Parathyroid adenoma (tissue), 2 donors: ENCODE measurements at regions not wholly inside any gene's neighbourhood (a gene's known extent, or its start where the extent isn't known, plus 50 kb on each side); places are given as distances from the start of the nearest gene placed in this dataset.
"Not testable (repeated sequence)": the region's sequence is repeated elsewhere in the genome, so short reads cannot be mapped to it uniquely, and the experiment has no call there.

Experiments used
- H2AFZ ChIP-seq: fragments of 300-600 bp; sonication (generic); one replicate; pipeline ENCODE4 v1.7.0; 2017; ENCODE audit warnings: antibody characterized with exemption, mild to moderate bottlenecking
- H3K27ac ChIP-seq: fragments of 300-600 bp; sonication (generic); one replicate; pipeline ENCODE4 v1.7.0; 2017
- H3K27me3 ChIP-seq: fragments of 300-600 bp; sonication (generic); one replicate; pipeline ENCODE4 v1.7.0; 2017; ENCODE audit warnings: low read length; ENCODE audit not compliant: control insufficient read depth, insufficient read depth
- H3K36me3 ChIP-seq: fragments of 300-600 bp; sonication (generic); one replicate; pipeline ENCODE4 v1.7.0; 2017; ENCODE audit warnings: low read length; ENCODE audit not compliant: control insufficient read depth, insufficient read depth
- H3K4me1 ChIP-seq: fragments of 300-600 bp; sonication (generic); one replicate; pipeline ENCODE4 v1.7.0; 2017; ENCODE audit warnings: control low read depth
- H3K4me2 ChIP-seq: fragments of 300-600 bp; sonication (generic); one replicate; pipeline ENCODE4 v1.7.0; 2017; ENCODE audit warnings: low read length
- H3K4me3 ChIP-seq: fragments of 300-600 bp; sonication (generic); one replicate; pipeline ENCODE4 v1.7.0; 2017; ENCODE audit warnings: low read depth, low read length
- H3K79me2 ChIP-seq: fragments of 300-600 bp; sonication (generic); one replicate; pipeline ENCODE4 v1.7.0; 2017; ENCODE audit warnings: control low read depth
- H3K9ac ChIP-seq: fragments of 300-600 bp; sonication (generic); one replicate; pipeline ENCODE4 v1.7.0; 2017; ENCODE audit warnings: mild to moderate bottlenecking
- H3K9me3 ChIP-seq: fragments of 300-600 bp; sonication (generic); one replicate; pipeline ENCODE4 v1.7.0; 2017; ENCODE audit warnings: low read length; ENCODE audit not compliant: control insufficient read depth
- TF ChIP-seq, protein P1 (sequence below): fragments of 300-600 bp; sonication (generic); IDR thresholded peaks from one replicate; pipeline ENCODE4 v1.7.0; 2017; ENCODE audit warnings: antibody characterized with exemption, mild to moderate bottlenecking
- donor health status: primary hyperparathyroidism.

DNA sequence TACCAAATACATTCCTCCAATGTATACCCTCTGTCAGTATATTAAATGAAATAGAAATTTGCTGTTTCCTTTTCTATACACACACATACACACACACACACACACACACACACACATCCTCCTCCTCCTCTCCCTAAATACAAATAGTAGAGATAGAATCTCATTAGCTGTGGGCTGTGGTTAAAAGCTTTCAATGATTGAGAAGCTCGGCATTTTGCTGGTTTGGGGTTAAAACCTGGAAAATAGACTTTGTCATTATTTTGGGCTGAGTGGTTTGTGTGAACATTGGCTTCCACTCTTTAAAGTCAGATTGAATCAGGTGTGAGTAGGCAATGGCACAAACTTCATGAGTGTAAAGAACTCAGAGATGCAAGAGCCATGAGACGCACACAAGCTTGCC, 596.0 kb downstream of the XPNPEP1 start:
- Histone ChIP-seq H3K4me3 (no peak overlapping the region), H3K9me3 (no peaks in the 10 kb centered on the region), H3K4me2 (no peak overlapping the region), H3K79me2 (no peaks in the 10 kb centered on the region), H3K36me3 (no peaks in the 10 kb centered on the region), H2AFZ (no peak overlapping the region), H3K9ac (no peak overlapping the region), H3K27me3 (no peaks in the 10 kb centered on the region), H3K4me1 (no peaks in the 10 kb centered on the region), H3K27ac (no peak overlapping the region)
- TF ChIP-seq, protein P1, sequence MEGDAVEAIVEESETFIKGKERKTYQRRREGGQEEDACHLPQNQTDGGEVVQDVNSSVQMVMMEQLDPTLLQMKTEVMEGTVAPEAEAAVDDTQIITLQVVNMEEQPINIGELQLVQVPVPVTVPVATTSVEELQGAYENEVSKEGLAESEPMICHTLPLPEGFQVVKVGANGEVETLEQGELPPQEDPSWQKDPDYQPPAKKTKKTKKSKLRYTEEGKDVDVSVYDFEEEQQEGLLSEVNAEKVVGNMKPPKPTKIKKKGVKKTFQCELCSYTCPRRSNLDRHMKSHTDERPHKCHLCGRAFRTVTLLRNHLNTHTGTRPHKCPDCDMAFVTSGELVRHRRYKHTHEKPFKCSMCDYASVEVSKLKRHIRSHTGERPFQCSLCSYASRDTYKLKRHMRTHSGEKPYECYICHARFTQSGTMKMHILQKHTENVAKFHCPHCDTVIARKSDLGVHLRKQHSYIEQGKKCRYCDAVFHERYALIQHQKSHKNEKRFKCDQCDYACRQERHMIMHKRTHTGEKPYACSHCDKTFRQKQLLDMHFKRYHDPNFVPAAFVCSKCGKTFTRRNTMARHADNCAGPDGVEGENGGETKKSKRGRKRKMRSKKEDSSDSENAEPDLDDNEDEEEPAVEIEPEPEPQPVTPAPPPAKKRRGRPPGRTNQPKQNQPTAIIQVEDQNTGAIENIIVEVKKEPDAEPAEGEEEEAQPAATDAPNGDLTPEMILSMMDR: no peak

DNA sequence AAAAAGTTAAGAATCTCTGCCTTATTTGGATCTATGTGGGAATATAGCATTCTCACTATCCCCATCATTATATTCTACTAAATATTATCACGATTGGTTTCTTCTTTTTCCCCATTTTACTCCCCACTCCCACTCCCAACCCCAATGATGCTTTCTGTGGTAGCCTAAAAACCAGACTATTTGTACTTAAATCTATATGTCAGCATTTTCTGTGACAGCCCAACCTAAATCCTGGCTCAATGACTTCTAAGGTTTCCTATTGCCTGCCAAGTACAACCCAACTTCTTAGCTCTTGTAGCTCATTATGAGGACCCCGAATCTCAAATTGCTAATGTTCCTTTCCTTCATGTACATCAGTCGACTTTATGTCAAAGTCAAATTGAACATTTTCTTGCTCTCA, 598.6 kb downstream of the XPNPEP1 start:
- no peak overlapping the region for H3K9ac ChIP-seq
- no peaks in the 10 kb centered on the region for H3K27me3 ChIP-seq
- no peak overlapping the region for H3K4me2 ChIP-seq
- no peak overlapping the region for H2AFZ ChIP-seq
- no peak overlapping the region for H3K27ac ChIP-seq
- TF ChIP-seq, protein P1: no peak
- no peaks in the 10 kb centered on the region for H3K9me3 ChIP-seq
- H3K4me1 ChIP-seq: no peaks in the 10 kb centered on the region
- H3K4me3 ChIP-seq: no peak overlapping the region
- H3K36me3 ChIP-seq: no peaks in the 10 kb centered on the region
- no peaks in the 10 kb centered on the region for H3K79me2 ChIP-seq

DNA sequence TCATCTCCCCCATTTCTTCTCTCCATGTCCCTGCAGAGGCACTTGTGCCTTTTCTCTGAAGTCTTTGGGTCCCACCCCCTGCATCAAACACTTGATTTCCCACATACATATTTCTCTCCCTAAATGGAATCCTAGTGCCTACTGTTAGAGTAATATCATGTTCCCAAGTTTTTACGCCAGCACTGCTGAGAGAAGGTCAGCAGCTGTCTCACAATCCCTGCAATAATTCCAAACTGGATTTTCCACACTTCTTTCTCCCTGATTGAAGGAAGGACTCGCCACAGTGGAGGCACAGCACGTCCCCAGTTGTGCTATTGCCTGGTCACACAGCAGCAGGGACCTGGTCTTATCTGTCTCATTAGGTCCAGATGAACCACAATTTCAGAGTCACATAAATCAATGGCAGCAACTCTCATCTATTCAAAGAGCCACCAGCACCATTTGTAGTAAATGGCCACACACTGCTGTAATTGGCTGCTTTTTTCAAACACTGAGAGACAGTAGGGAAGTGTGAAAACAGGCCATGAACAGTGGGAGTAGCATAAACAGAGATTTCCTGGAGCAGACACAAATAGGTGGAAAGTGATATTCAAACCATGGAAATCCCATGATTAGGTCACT, 605.5 kb downstream of the XPNPEP1 start:
- no peak overlapping the region for H3K4me3 ChIP-seq
- H3K27me3 ChIP-seq: no peaks in the 10 kb centered on the region
- no peak overlapping the region for H3K27ac ChIP-seq
- TF ChIP-seq, protein P1: no peak
- no peaks in the 10 kb centered on the region for H3K9me3 ChIP-seq
- no peaks in the 10 kb centered on the region for H3K79me2 ChIP-seq
- H3K4me1 ChIP-seq: no peaks in the 10 kb centered on the region
- no peaks in the 10 kb centered on the region for H3K36me3 ChIP-seq
- H2AFZ ChIP-seq: no peak overlapping the region
- H3K9ac ChIP-seq: no peak overlapping the region
- H3K4me2 ChIP-seq: no peak overlapping the region

DNA sequence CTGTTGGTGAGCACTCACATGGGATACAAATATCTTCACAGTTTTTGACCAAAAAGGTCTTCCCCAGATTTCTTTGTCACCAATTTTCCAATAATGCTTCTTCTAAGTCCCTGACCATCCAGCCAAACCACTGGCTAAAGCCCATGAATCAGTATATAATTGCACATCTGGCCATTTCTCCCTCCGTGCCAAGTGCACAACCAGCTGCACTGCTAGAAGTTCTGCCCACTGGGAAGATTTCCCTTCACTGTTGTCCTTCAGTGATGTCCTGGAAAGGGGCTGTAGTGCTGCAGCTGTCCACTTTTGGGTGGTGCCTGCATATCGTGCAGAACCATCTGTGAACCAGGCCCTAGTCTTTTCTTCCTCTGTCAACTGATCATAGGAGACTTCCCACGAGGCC, 609.3 kb downstream of the XPNPEP1 start:
- not testable (repeated sequence) for H3K27ac ChIP-seq, H3K4me3 ChIP-seq, H3K4me2 ChIP-seq, H3K79me2 ChIP-seq, H3K9ac ChIP-seq, H3K36me3 ChIP-seq, H3K9me3 ChIP-seq, H3K4me1 ChIP-seq, H2AFZ ChIP-seq, H3K27me3 ChIP-seq

DNA sequence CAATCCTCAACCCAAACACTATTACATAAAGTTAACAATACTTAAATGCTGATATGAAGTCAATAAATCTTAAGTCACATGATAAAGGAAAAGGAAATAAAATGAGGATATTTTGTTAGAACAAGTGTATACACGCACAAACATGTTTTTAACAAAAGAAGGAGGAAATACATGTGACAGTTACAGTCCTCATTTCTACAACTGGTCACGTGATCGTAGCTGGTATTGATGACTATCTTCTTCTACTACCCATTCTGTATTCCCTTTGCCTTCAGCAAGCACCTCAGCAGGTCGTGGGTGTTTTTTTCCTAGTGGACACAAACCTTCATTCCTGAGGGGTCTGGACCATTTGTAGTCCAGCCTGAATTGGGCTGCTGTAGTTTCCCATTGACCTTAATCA, 610.8 kb downstream of the XPNPEP1 start:
- not testable (repeated sequence) for H3K4me3 ChIP-seq, H3K9ac ChIP-seq, H3K9me3 ChIP-seq, H3K79me2 ChIP-seq, H3K36me3 ChIP-seq, H3K27me3 ChIP-seq, H3K4me1 ChIP-seq, H3K27ac ChIP-seq, H2AFZ ChIP-seq, H3K4me2 ChIP-seq

DNA sequence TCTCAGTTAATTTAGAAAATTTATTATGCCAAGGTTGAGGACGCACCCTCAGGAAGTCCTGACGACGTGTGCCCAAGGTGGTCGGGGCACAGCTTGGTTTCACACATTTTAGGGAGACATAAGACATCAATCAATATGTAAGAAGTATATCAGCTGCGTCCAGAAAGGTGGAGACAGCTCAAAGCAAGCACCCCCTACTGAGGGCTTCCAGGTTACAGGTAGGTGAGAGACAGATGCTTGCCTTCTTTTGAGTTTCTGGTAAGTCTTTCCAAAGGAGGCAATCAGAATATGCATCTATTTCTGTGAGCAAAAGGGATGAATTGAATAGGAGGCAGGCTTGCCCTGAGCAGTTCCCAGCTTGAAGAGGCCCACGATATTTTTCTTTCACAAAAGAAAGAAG, 614.3 kb downstream of the XPNPEP1 start:
- Histone ChIP-seq H3K4me2 (no peak overlapping the region), H3K9me3 (no peaks in the 10 kb centered on the region)

DNA sequence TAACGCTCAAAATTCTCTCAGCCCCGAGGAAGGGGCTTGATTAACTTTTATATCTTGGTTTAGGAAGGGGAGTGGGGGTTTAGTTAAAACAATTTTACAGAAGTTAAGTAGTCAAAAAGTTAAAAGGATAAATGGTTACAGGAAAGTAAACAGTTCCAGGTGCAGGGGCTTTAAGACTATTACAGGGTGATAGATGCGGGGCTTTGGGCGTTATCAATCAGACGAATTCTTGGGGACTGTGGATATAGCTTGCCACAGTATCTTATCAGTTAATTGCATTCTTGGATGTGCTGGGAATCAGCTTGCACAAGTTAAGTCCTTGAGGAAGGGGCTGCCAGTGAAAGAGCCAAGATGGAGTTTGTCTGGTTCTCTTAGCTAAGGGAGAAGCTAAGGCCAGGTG, 616.2 kb downstream of the XPNPEP1 start:
- H3K27me3 ChIP-seq, H2AFZ ChIP-seq, H3K4me1 ChIP-seq, H3K79me2 ChIP-seq, H3K4me2 ChIP-seq, H3K9me3 ChIP-seq, H3K27ac ChIP-seq, H3K36me3 ChIP-seq, H3K9ac ChIP-seq, H3K4me3 ChIP-seq: not testable (repeated sequence)

More for the DNA sequence above, 614.3 kb downstream of the XPNPEP1 start:
- H3K27me3 ChIP-seq: no peaks in the 10 kb centered on the region
- no peaks in the 10 kb centered on the region for H3K4me1 ChIP-seq
- no peak overlapping the region for H2AFZ ChIP-seq
- H3K27ac ChIP-seq: no peak overlapping the region
- TF ChIP-seq, protein P1: no peak
- H3K79me2 ChIP-seq: no peaks in the 10 kb centered on the region
- H3K9ac ChIP-seq: no peak overlapping the region
- H3K36me3 ChIP-seq: no peaks in the 10 kb centered on the region
- H3K4me3 ChIP-seq: no peak overlapping the region
